Karpas-422 (cell line): ENCODE measurements at regions not wholly inside any gene's neighbourhood (a gene's known extent, or its start where the extent isn't known, plus 50 kb on each side); places are given as distances from the start of the nearest gene placed in this dataset.
"Not testable (repeated sequence)": the region's sequence is repeated elsewhere in the genome, so short reads cannot be mapped to it uniquely, and the experiment has no call there.

Experiments used
- DNase-seq: peaks from one replicate; pipeline ENCODE4 v3.0.0-alpha.2; 2015
- H2AFZ ChIP-seq: fragments of 200-600 bp; sonication (generic); 2 replicates; pipeline ENCODE4 v1.6.1; 2014; ENCODE audit warnings: antibody characterized with exemption, low read length, mixed read lengths
- H3K27ac ChIP-seq: fragments of 200-600 bp; sonication (generic); 2 replicates; pipeline ENCODE4 v1.5.1; 2014; ENCODE audit warnings: mild to moderate bottlenecking, low read length, moderate library complexity
- H3K27me3 ChIP-seq: fragments of 200-600 bp; sonication (generic); 2 replicates; pipeline ENCODE4 v1.6.1; 2014; ENCODE audit warnings: low read length, mixed read lengths
- H3K36me3 ChIP-seq: fragments of 200-600 bp; sonication (generic); 2 replicates; pipeline ENCODE4 v1.6.1; 2014; ENCODE audit warnings: low read length, mixed read lengths; ENCODE audit not compliant: insufficient read depth
- H3K4me1 ChIP-seq: fragments of 200-600 bp; sonication (generic); 2 replicates; pipeline ENCODE4 v1.6.1; 2014; ENCODE audit warnings: mild to moderate bottlenecking, low read length, mixed read lengths
- H3K4me2 ChIP-seq: fragments of 200-600 bp; sonication (generic); 2 replicates; pipeline ENCODE4 v1.6.1; 2014; ENCODE audit warnings: low read length, low read depth, mild to moderate bottlenecking; ENCODE audit not compliant: poor library complexity, severe bottlenecking
- H3K4me3 ChIP-seq: fragments of 200-600 bp; sonication (generic); 2 replicates; pipeline ENCODE4 v1.5.1; 2014; ENCODE audit warnings: mild to moderate bottlenecking, antibody characterized with exemption, low read length, mixed read lengths
- H3K79me2 ChIP-seq: fragments of 200-600 bp; sonication (generic); 2 replicates; pipeline ENCODE4 v1.6.1; 2014; ENCODE audit warnings: mild to moderate bottlenecking, low read length, mixed read lengths
- H3K9ac ChIP-seq: fragments of 200-600 bp; sonication (generic); 2 replicates; pipeline ENCODE4 v1.6.0; 2014; ENCODE audit warnings: low read length
- H3K9me2 ChIP-seq: fragments of 200-600 bp; sonication (generic), shearing (Covaris generic); replicated peaks from 2 replicates; pipeline ENCODE4 v1.6.0; 2014; ENCODE audit warnings: mild to moderate bottlenecking, low read length, moderate library complexity; ENCODE audit not compliant: insufficient read depth
- H3K9me3 ChIP-seq: fragments of 300-700, 200-600 bp; sonication (generic); 2 replicates; pipeline ENCODE4 v1.6.1; 2014; ENCODE audit warnings: low read length, mixed read lengths
- H4K20me1 ChIP-seq: fragments of 200-600 bp; sonication (generic); 2 replicates; pipeline ENCODE4 v1.6.1; 2014; ENCODE audit warnings: mild to moderate bottlenecking, antibody characterized with exemption, low read length, low read depth; ENCODE audit not compliant: insufficient read depth

GRCh38 chr12:14219156-14219555, 146.3 kb upstream of the ATF7IP start:
- Histone ChIP-seq H2AFZ (no peak overlapping the region), H3K4me1 (peaks cover 5% of the 10 kb centered on the region), H3K79me2 (no peaks in the 10 kb centered on the region), H3K27ac (no peak overlapping the region), H3K9me3 (no peaks in the 10 kb centered on the region), H3K9ac (no peak overlapping the region), H3K4me3 (no peak overlapping the region), H3K36me3 (no peaks in the 10 kb centered on the region), H3K27me3 (no peaks in the 10 kb centered on the region), H3K4me2 (no peak overlapping the region), H4K20me1 (no peaks in the 10 kb centered on the region), H3K9me2 (no peaks in the 10 kb centered on the region)
- no peak for DNase-seq

- H3K79me2 ChIP-seq, H3K4me2 ChIP-seq, H3K27me3 ChIP-seq, H3K4me1 ChIP-seq, H3K36me3 ChIP-seq, H3K4me3 ChIP-seq, H2AFZ ChIP-seq, H3K9me3 ChIP-seq, H3K9me2 ChIP-seq, H3K27ac ChIP-seq, DNase-seq, H4K20me1 ChIP-seq, H3K9ac ChIP-seq: not testable (repeated sequence)
Measured at GRCh38 chr12:14219670-14220069, 145.8 kb upstream of the ATF7IP start.

GRCh38 chr12:14225064-14225463, 140.4 kb upstream of the ATF7IP start:
- H3K36me3 ChIP-seq: no peaks in the 10 kb centered on the region; the same call in 1 of the 2 replicates
- no peaks in the 10 kb centered on the region for H3K27me3 ChIP-seq
- H2AFZ ChIP-seq: no peak overlapping the region
- no peaks in the 10 kb centered on the region for H4K20me1 ChIP-seq
- no peaks in the 10 kb centered on the region for H3K9me2 ChIP-seq
- no peaks in the 10 kb centered on the region for H3K79me2 ChIP-seq
- no peak overlapping the region for H3K9ac ChIP-seq
- peaks cover 10% of the 10 kb centered on the region for H3K4me1 ChIP-seq
- DNase-seq: no peak
- no peak overlapping the region for H3K27ac ChIP-seq
- H3K4me2 ChIP-seq: no peak overlapping the region
- H3K4me3 ChIP-seq: no peak overlapping the region
- peaks cover 2% of the 10 kb centered on the region for H3K9me3 ChIP-seq

GRCh38 chr12:14235176-14235575, 130.3 kb upstream of the ATF7IP start:
- H3K4me3 ChIP-seq, H3K36me3 ChIP-seq, H3K79me2 ChIP-seq, H3K27me3 ChIP-seq, H3K9ac ChIP-seq, H3K9me3 ChIP-seq, DNase-seq, H2AFZ ChIP-seq, H3K4me2 ChIP-seq, H3K9me2 ChIP-seq, H4K20me1 ChIP-seq, H3K27ac ChIP-seq: not testable (repeated sequence)
- H3K4me1 ChIP-seq: peaks cover 19% of the 10 kb centered on the region

- H3K9me2 ChIP-seq, H3K79me2 ChIP-seq, H4K20me1 ChIP-seq, H3K27ac ChIP-seq, H2AFZ ChIP-seq, H3K9me3 ChIP-seq, H3K9ac ChIP-seq, H3K36me3 ChIP-seq, H3K4me2 ChIP-seq, DNase-seq, H3K27me3 ChIP-seq, H3K4me3 ChIP-seq: not testable (repeated sequence)
- H3K4me1 ChIP-seq: peaks cover 28% of the 10 kb centered on the region
Measured at GRCh38 chr12:14236641-14237040, 128.8 kb upstream of the ATF7IP start.

- H3K4me1 ChIP-seq: peaks cover 28% of the 10 kb centered on the region
- peak overlapping the region; percentile 94 for H3K27ac ChIP-seq
- no peaks in the 10 kb centered on the region for H3K27me3 ChIP-seq
- no peak overlapping the region for H3K9ac ChIP-seq
- H3K4me2 ChIP-seq: no peak overlapping the region
- H3K36me3 ChIP-seq: no peaks in the 10 kb centered on the region
- DNase-seq: peak; percentile 70
- no peaks in the 10 kb centered on the region for H3K79me2 ChIP-seq
- H4K20me1 ChIP-seq: no peaks in the 10 kb centered on the region
- H3K9me2 ChIP-seq: no peaks in the 10 kb centered on the region
- H2AFZ ChIP-seq: no peak overlapping the region
- H3K4me3 ChIP-seq: no peak overlapping the region
- H3K9me3 ChIP-seq: 0 out of 2 replicates have a peak, but pooled peaks cover 3% of the 10 kb centered on the region
Measured at GRCh38 chr12:14238221-14238792, 127.2 kb upstream of the ATF7IP start.

GRCh38 chr12:14239350-14239934, 126.0 kb upstream of the ATF7IP start:
- Histone ChIP-seq H2AFZ (peak overlapping the region; percentile 64), H3K4me3 (peak overlapping the region; percentile 66), H4K20me1 (no peaks in the 10 kb centered on the region), H3K4me1 (peaks cover 28% of the 10 kb centered on the region), H3K9me3 (0 out of 2 replicates have a peak, but pooled peaks cover 6% of the 10 kb centered on the region), H3K27me3 (no peaks in the 10 kb centered on the region), H3K9me2 (no peaks in the 10 kb centered on the region), H3K36me3 (no peaks in the 10 kb centered on the region), H3K79me2 (no peaks in the 10 kb centered on the region), H3K27ac (peak overlapping the region; percentile 94), H3K9ac (peak overlapping the region; percentile 73), H3K4me2 (peak overlapping the region; percentile 93)
- peak; percentile 87 for DNase-seq

GRCh38 chr12:14239935-14240872, 125.3 kb upstream of the ATF7IP start:
- peak; percentile 86 for DNase-seq
- H3K9me3 ChIP-seq: 0 out of 2 replicates have a peak, but pooled peaks cover 6% of the 10 kb centered on the region
- peak overlapping the region; percentile 73 for H3K9ac ChIP-seq
- peak overlapping the region; percentile 94 for H3K27ac ChIP-seq
- no peaks in the 10 kb centered on the region for H3K27me3 ChIP-seq
- peak overlapping the region; percentile 66 for H3K4me3 ChIP-seq
- H3K9me2 ChIP-seq: no peaks in the 10 kb centered on the region
- no peaks in the 10 kb centered on the region for H4K20me1 ChIP-seq
- H3K4me1 ChIP-seq: peaks cover 28% of the 10 kb centered on the region
- peak overlapping the region; percentile 93 for H3K4me2 ChIP-seq
- no peaks in the 10 kb centered on the region for H3K36me3 ChIP-seq
- peak overlapping the region; percentile 91 for H2AFZ ChIP-seq
- H3K79me2 ChIP-seq: no peaks in the 10 kb centered on the region
